BLaER1 treated with 17β-estradiol and CSF1 and Interleukin-3, amounts not matched to agents 10 nM and 100 nM (cell line): ENCODE measurements at regions not wholly inside any gene's neighbourhood (a gene's known extent, or its start where the extent isn't known, plus 50 kb on each side); places are given as distances from the start of the nearest gene placed in this dataset.

Source experiments
- H3K27ac ChIP-seq, 11 experiments: shearing (Covaris generic); formaldehyde crosslinking; 2 replicates each; pipeline ENCODE4 v1.8.1; 2022
- H3K27me3 ChIP-seq, 11 experiments: shearing (Covaris generic); formaldehyde crosslinking; 2 replicates each; pipeline ENCODE4 v1.8.1; 2022
- H3K36me3 ChIP-seq, 11 experiments: shearing (Covaris generic); formaldehyde crosslinking; 2 replicates each; pipeline ENCODE4 v1.8.1; 2022
- H3K4me1 ChIP-seq, 10 experiments: shearing (Covaris generic); formaldehyde crosslinking; 2 replicates each; pipeline ENCODE4 v1.8.1; 2022
- H3K4me2 ChIP-seq, 11 experiments: shearing (Covaris generic); formaldehyde crosslinking; 2 replicates each; pipeline ENCODE4 v1.8.1; 2022
- H3K4me3 ChIP-seq, 10 experiments: shearing (Covaris generic); formaldehyde crosslinking; 2 replicates each; pipeline ENCODE4 v1.8.1; 2022
- H3K9ac ChIP-seq, 11 experiments: shearing (Covaris generic); formaldehyde crosslinking; 2 replicates each; pipeline ENCODE4 v1.8.1; 2022
- H3K9me3 ChIP-seq, 11 experiments: shearing (Covaris generic); formaldehyde crosslinking; replicated peaks in 1 of 11; 2 replicates each; pipeline ENCODE4 v1.8.1; 2022
- H4K20me1 ChIP-seq, 11 experiments: shearing (Covaris generic); formaldehyde crosslinking; 2 replicates each; pipeline ENCODE4 v1.8.1; 2022
- Cebpa-rat ChIP-seq, 11 experiments: shearing (Covaris generic); IDR thresholded peaks; 2 replicates each; pipeline ENCODE4 v1.8.1; 2022

DNA sequence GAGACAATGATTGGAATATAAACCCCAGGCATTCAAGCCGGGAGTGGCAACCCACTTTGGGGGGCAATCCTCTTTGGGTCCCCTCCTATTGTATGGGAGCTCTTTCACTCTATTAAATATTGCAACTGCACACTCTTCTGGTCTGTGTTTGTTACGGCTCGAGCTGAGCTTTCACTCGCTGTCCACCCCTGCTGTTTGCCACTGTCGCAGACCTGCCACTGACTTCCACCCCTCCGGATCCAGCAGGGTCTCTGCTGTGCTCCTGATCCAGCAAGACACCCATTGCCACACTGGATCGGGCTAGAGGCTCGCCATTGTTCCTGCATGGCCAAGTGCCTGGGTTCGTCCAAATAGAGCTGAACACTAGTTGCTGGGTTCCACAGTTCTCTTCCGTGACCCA is 222.8 kb upstream of the MANEA start:
- Histone ChIP-seq H3K4me1 (no peaks in the 10 kb centered on the region), H3K27me3 (no peaks in the 10 kb centered on the region), H3K4me2 (no peak overlapping the region), H3K4me3 (no peak overlapping the region), H3K27ac (no peak overlapping the region), H4K20me1 (no peaks in the 10 kb centered on the region), H3K9me3 (no peaks in the 10 kb centered on the region), H3K9ac (no peak overlapping the region), H3K36me3 (no peaks in the 10 kb centered on the region)
- TF ChIP-seq Cebpa-rat (IDR thresholded peaks at IDR 0.05): no peak

DNA sequence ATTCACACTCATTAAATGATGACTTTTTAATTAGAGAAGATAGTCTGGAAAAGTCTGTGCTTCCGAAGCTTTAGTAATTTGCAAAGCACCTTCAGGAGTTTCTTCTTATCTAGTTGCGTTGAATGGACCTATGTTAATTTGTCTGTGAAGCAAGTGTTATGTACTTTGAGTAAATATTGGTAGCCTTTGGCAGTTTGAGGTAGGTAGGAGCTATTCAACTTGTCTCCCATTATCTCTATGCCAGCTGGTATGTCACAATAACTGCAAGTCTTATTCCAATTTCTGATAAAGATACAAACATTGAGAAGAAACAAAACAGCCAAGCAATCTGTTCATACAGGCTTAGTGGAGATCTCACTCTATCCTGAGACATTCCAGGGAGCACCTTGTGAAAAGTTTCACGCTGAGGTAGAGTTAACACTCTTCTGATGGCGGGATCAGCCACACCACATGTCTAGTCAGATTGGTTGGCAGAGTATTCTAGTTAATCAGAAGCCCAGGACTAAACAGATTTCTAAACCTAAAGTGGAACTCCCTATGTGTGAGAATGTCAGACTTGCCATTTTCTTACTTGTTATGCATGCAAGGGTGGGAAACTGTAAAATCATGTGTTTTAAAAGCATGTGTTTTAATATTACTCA is 219.8 kb upstream of the MANEA start:
- H4K20me1 ChIP-seq: no peaks in the 10 kb centered on the region
- no peak overlapping the region for H3K4me2 ChIP-seq
- TF ChIP-seq Cebpa-rat (IDR thresholded peaks at IDR 0.05): no peak
- no peaks in the 10 kb centered on the region for H3K27me3 ChIP-seq
- no peaks in the 10 kb centered on the region for H3K4me1 ChIP-seq
- H3K4me3 ChIP-seq: no peak overlapping the region
- no peaks in the 10 kb centered on the region for H3K36me3 ChIP-seq
- H3K9me3 ChIP-seq: no peaks in the 10 kb centered on the region
- H3K9ac ChIP-seq: no peak overlapping the region
- no peak overlapping the region for H3K27ac ChIP-seq

DNA sequence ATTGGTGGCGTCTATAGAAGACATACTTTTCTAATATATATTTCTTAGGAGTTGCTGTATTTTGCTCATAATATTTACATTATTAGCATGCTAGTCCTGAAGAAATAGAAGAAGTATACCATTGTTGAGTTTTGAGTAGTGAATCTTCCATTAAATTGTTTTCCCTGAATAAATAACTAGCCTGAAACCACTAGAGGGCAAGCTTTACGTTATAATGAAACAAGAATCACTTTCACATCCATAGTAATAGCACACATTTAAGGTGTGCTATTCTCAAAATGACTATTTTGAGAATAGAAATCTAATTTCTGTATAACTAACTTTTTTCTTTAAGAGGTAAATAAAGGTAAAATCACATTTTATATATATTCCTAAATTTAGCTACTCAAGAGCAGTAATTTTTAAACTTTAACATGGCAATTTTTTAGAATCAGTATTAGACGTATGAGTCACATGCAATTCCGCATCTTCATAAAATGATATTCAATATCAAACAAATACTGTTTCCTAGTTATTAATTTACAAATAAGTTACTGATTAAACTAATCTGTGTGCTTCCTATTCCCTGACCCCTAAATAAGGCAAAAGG is 213.2 kb upstream of the MANEA start:
- H3K27ac ChIP-seq: no peak overlapping the region
- no peak overlapping the region for H3K9ac ChIP-seq
- H3K27me3 ChIP-seq: no peaks in the 10 kb centered on the region
- H3K9me3 ChIP-seq: no peaks in the 10 kb centered on the region
- no peak overlapping the region for H3K4me2 ChIP-seq
- H3K36me3 ChIP-seq: no peaks in the 10 kb centered on the region
- H3K4me3 ChIP-seq: no peak overlapping the region
- TF ChIP-seq Cebpa-rat (IDR thresholded peaks at IDR 0.05): no peak
- no peaks in the 10 kb centered on the region for H4K20me1 ChIP-seq
- H3K4me1 ChIP-seq: no peaks in the 10 kb centered on the region

DNA sequence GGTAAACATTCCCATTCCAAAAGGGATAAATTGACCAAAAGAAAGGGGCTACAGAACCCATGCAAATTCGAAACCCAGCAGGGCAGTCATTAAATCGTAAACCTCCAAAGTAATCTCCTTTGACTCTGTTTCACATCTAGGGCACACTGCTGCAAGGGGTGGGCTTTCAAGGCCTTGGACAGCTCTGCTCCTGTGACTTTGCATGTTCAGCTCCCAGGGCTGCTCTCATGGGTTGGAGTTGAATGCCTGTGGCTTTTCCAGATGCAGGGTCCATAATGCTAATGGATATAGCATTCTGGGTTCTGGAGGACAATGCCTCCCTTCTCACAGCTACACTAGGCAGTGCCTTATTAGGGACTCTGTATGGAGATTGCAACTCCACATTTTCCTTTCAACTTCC is 211.9 kb upstream of the MANEA start:
- H3K27me3 ChIP-seq: no peaks in the 10 kb centered on the region
- H3K4me2 ChIP-seq: no peak overlapping the region
- H3K36me3 ChIP-seq: no peaks in the 10 kb centered on the region
- no peaks in the 10 kb centered on the region for H3K4me1 ChIP-seq
- no peak overlapping the region for H3K4me3 ChIP-seq
- TF ChIP-seq Cebpa-rat (IDR thresholded peaks at IDR 0.05): no peak
- H3K9ac ChIP-seq: no peak overlapping the region
- no peak overlapping the region for H3K27ac ChIP-seq
- H4K20me1 ChIP-seq: no peaks in the 10 kb centered on the region
- H3K9me3 ChIP-seq: no peaks in the 10 kb centered on the region

- TF ChIP-seq Cebpa-rat (IDR thresholded peaks at IDR 0.05): no peak
- Histone ChIP-seq H3K4me2 (no peak overlapping the region), H3K36me3 (no peaks in the 10 kb centered on the region), H3K27me3 (no peaks in the 10 kb centered on the region), H3K27ac (no peak overlapping the region), H3K9ac (no peak overlapping the region), H3K4me3 (no peak overlapping the region), H3K4me1 (no peaks in the 10 kb centered on the region), H3K9me3 (no peaks in the 10 kb centered on the region), H4K20me1 (no peaks in the 10 kb centered on the region)
Measured at GRCh38 chr6:95366414-95366813, 210.9 kb upstream of the MANEA start.

DNA sequence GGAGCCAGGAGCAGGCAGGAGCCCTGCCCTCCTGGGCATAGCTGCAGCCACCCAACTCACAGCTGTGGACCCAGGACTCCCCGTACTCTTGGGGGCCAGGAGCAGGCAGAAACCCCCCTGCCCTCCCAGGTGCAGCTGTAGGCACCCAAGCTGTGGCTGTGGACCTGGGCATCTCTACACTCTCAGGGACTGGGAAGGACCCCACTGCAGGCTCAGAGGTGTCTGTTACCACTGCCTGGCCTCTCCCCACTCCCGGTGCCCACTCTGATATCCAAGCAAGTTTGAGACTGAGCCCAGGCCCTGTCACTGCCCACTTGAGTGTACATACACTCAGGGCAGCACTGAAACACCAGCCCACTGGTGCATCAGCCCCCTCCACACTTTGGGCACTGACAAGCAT is 193.5 kb upstream of the MANEA start:
- Histone ChIP-seq H3K4me3 (no peak overlapping the region), H3K27ac (no peak overlapping the region), H3K9me3 (0 out of 22 replicates have a peak, but pooled peaks cover 0 to 6% (median 0%) of the 10 kb centered on the region in 11 experiments), H3K4me2 (no peak overlapping the region), H3K9ac (no peak overlapping the region), H3K36me3 (no peaks in the 10 kb centered on the region), H4K20me1 (no peaks in the 10 kb centered on the region), H3K27me3 (no peaks in the 10 kb centered on the region), H3K4me1 (peaks cover 6 to 10% (median 8%) of the 10 kb centered on the region in 10 experiments; a peak in 17 of 20 replicates)
- no peak for TF ChIP-seq Cebpa-rat (IDR thresholded peaks at IDR 0.05)

- Histone ChIP-seq H3K27me3 (no peaks in the 10 kb centered on the region), H3K4me2 (no peak overlapping the region), H3K36me3 (no peaks in the 10 kb centered on the region), H3K9ac (no peak overlapping the region), H4K20me1 (no peaks in the 10 kb centered on the region), H3K27ac (no peak overlapping the region), H3K9me3 (0 out of 22 replicates have a peak, but pooled peaks cover 0 to 6% (median 0%) of the 10 kb centered on the region in 11 experiments), H3K4me1 (peaks cover 6 to 10% (median 8%) of the 10 kb centered on the region in 10 experiments; a peak in 17 of 20 replicates), H3K4me3 (no peak overlapping the region)
- TF ChIP-seq Cebpa-rat (IDR thresholded peaks at IDR 0.05): no peak
Measured at GRCh38 chr6:95384988-95385387, 192.3 kb upstream of the MANEA start.

DNA sequence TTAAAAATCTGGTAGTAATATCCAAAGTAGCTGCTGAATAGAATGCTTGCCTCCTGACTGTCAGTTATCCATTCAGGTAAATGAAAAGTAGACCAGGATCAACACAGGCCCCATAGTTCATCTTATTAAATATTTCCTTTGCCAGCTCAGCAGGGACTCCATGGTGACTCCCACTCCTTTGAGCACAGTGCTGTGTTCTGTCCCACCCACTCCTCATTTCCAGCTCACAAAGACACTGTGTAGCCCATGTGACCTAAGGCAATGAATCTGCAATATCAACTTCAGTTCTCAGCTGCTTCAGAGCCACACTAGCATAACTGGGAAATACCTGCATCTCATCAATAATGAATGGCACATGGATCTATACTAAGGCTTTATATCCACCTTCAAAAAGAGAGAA is 189.5 kb upstream of the MANEA start:
- no peak for TF ChIP-seq Cebpa-rat (IDR thresholded peaks at IDR 0.05)
- no peaks in the 10 kb centered on the region for H3K27me3 ChIP-seq
- H3K4me3 ChIP-seq: no peak overlapping the region
- H3K27ac ChIP-seq: no peak overlapping the region
- H4K20me1 ChIP-seq: no peaks in the 10 kb centered on the region
- no peak overlapping the region for H3K9ac ChIP-seq
- no peaks in the 10 kb centered on the region for H3K36me3 ChIP-seq
- peak overlapping the region; percentile 1 to 49 (median 28); a peak in 14 of 22 replicates for H3K4me2 ChIP-seq
- H3K4me1 ChIP-seq: peaks cover 6 to 10% (median 8%) of the 10 kb centered on the region in 10 experiments; a peak in 17 of 20 replicates
- H3K9me3 ChIP-seq: no peaks in the 10 kb centered on the region

GRCh38 chr6:95404777-95405176 is 172.6 kb upstream of the MANEA start:
- Histone ChIP-seq H3K4me3 (no peak overlapping the region), H3K4me1 (no peaks in the 10 kb centered on the region), H3K9ac (no peak overlapping the region), H3K9me3 (no peaks in the 10 kb centered on the region), H3K4me2 (no peak overlapping the region), H3K36me3 (no peaks in the 10 kb centered on the region), H3K27me3 (no peaks in the 10 kb centered on the region), H3K27ac (no peak overlapping the region), H4K20me1 (no peaks in the 10 kb centered on the region)
- TF ChIP-seq Cebpa-rat (IDR thresholded peaks at IDR 0.05): no peak

- H3K4me2 ChIP-seq: no peak overlapping the region
- H3K27ac ChIP-seq: no peak overlapping the region
- no peak overlapping the region for H3K4me3 ChIP-seq
- no peaks in the 10 kb centered on the region for H3K36me3 ChIP-seq
- no peaks in the 10 kb centered on the region for H3K9me3 ChIP-seq
- H3K9ac ChIP-seq: no peak overlapping the region
- TF ChIP-seq Cebpa-rat (IDR thresholded peaks at IDR 0.05): no peak
- H4K20me1 ChIP-seq: no peaks in the 10 kb centered on the region
- no peaks in the 10 kb centered on the region for H3K27me3 ChIP-seq
- H3K4me1 ChIP-seq: no peaks in the 10 kb centered on the region
Measured at GRCh38 chr6:95408111-95408510, 169.2 kb upstream of the MANEA start.
